Peyer's patch (tissue), 4 donors: ENCODE measurements at regions not wholly inside any gene's neighbourhood (a gene's known extent, or its start where the extent isn't known, plus 50 kb on each side); places are given as distances from the start of the nearest gene placed in this dataset.

ENCODE experiments used
- POLR2A ChIP-seq, 2 donors: fragments of 450-650 bp; IDR thresholded peaks; one replicate each; pipeline ENCODE4 v1.5.1; 2017; ENCODE audit warnings: antibody characterized with exemption in 2 of 2, mild to moderate bottlenecking in 2 of 2, moderate library complexity in 2 of 2
- TF ChIP-seq, protein P1 (sequence below), 6 experiments: fragments of 450-650 bp in 4 of 6; fragments of 200-600 bp in 2 of 6; sonication (generic) in 1 of 6; IDR thresholded peaks; one replicate each; pipeline ENCODE4 v1.5.1; 2017 to 2019; ENCODE audit warnings: antibody characterized with exemption in 6 of 6, mild to moderate bottlenecking in 3 of 6, moderate library complexity in 1 of 6

DNA sequence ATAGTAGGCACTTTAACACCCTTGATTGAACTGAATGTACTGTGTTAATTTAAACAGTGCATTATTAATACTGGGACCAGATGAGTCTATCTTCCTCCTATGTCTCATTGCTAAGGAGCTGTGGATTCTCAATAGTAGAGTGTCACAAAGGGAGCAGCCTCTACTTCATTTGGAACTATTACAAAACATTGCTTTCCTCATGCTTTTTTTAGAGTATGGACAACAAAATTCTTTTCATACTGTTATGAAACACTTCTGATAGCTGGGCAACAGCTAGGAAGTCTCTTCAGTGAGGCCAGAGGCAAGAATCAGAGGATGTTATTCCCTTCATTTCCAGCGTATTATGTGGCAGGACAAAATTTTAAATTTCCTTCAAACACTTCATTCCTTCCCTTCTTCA, 160.8 kb downstream of the FBXO8 start:
- TF ChIP-seq, protein P1, sequence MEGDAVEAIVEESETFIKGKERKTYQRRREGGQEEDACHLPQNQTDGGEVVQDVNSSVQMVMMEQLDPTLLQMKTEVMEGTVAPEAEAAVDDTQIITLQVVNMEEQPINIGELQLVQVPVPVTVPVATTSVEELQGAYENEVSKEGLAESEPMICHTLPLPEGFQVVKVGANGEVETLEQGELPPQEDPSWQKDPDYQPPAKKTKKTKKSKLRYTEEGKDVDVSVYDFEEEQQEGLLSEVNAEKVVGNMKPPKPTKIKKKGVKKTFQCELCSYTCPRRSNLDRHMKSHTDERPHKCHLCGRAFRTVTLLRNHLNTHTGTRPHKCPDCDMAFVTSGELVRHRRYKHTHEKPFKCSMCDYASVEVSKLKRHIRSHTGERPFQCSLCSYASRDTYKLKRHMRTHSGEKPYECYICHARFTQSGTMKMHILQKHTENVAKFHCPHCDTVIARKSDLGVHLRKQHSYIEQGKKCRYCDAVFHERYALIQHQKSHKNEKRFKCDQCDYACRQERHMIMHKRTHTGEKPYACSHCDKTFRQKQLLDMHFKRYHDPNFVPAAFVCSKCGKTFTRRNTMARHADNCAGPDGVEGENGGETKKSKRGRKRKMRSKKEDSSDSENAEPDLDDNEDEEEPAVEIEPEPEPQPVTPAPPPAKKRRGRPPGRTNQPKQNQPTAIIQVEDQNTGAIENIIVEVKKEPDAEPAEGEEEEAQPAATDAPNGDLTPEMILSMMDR (IDR thresholded peaks at IDR 0.05), result no peak
- no peak for TF ChIP-seq POLR2A (IDR thresholded peaks at IDR 0.05)
